ENCODE measurements at regions not wholly inside any gene's neighbourhood (a gene's known extent, or its start where the extent isn't known, plus 50 kb on each side); places are given as distances from the start of the nearest gene placed in this dataset.

GRCh38 chr15:93517176-93517575 is 428.2 kb upstream of the RGMA start:
- TF ChIP-seq EZH2 (IDR thresholded peaks at IDR 0.05; ENCODE audit: borderline replicate concordance, control insufficient read depth, low read depth, low read length) (no peak), CEBPB (IDR thresholded peaks at IDR 0.05; ENCODE audit: borderline replicate concordance in 1 of 2, low read depth in 2 of 2, low read length in 2 of 2) (no peak), JUNB (IDR thresholded peaks at IDR 0.05) (no peak), RAD21 (IDR thresholded peaks at IDR 0.05; ENCODE audit: insufficient read depth, low read depth, low read length) (no peak), ELK1 (IDR thresholded peaks at IDR 0.05; ENCODE audit: low read depth, low read length) (no peak), HDAC6 (IDR thresholded peaks at IDR 0.05; ENCODE audit: unreplicated experiment) (no peak)

Data from GM12878 (cell line).